Activated CD4-positive, alpha-beta T cell treated with anti-CD3 and anti-CD28 coated beads for 24 hours (primary cell): ENCODE measurements at regions not wholly inside any gene's neighbourhood (a gene's known extent, or its start where the extent isn't known, plus 50 kb on each side); places are given as distances from the start of the nearest gene placed in this dataset.

Source experiments
- DNase-seq, 2 donors: peaks; one replicate each; pipeline ENCODE4 v3.0.0-alpha.2; 2020; ENCODE audit warnings: low read depth in 2 of 2

DNA sequence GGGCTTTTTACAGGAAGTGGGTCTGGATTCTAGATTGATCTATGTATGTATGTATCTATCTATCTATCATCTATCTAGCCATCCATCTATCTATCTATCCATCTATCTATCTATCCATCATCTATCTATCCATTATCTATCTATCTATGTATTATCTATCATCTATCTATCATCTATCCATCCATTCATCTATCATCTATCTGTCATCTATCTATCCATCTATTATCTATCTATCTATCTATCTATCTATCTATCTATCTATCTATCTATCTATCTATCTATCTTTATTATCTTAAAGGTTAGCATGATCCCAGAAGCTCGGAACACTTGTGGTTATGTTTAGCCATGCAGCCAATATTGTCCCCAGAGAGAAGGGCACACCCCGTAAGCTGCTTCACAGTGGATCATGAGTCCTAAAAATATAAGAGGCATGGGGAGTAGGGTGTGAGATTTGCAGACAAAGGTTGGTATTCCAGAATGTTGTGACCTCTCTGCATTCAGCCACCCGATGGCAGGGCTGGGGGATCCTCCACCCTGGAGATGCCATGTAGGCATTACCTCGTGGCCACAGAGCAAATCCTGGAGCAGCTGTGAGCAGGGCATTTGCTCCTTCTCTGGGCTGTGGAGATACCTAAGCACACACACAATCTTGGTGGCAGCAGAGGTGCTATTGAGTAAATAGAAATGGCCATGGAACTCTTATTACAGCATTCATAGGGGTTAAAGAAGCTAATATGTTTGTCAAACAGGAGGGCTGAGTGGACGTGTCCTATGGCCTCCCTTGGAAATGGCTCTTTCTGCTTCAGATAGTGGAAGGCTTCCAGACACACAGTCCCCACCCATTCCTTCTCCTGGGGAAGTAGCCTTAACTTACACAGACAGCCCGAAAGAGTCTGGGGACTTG lies 310.0 kb upstream of the TSHZ3 start:
- DNase-seq, result no peak

DNA sequence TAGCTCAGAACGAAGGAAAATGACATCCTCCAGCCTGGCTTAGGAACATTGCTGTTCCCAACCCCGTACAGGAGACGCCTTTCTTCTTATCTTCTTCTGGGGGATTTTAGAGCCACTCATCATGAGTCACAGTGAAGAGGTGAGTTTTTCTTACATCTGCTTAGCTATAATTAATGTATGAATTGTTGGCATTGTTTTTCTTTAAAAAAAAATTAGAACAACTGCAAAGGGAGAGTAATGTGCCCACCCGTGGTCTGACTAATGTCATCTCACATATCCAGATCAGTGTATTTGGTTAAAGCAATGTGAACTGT lies 310.6 kb upstream of the TSHZ3 start:
- DNase-seq, result no peak

DNA sequence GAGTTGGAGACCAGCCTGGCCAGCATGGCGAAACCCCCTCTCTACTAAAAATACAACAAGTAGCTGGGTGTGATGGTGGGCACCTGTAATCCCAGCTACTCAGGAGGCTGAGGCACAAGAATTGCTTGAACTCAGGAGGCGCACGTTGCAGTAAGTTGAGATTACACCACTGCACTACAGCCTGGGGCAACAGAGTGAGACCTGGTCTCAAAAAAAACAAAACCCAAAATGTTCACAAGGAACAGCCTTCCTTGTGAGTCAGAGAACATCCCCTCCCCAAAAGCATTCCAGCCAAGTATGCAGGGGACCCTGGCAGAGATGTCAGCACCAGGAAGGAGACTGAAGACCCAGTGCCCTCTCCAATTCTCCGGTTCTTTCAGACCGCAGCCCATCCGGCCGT lies 314.9 kb upstream of the TSHZ3 start:
- no peak for DNase-seq

DNA sequence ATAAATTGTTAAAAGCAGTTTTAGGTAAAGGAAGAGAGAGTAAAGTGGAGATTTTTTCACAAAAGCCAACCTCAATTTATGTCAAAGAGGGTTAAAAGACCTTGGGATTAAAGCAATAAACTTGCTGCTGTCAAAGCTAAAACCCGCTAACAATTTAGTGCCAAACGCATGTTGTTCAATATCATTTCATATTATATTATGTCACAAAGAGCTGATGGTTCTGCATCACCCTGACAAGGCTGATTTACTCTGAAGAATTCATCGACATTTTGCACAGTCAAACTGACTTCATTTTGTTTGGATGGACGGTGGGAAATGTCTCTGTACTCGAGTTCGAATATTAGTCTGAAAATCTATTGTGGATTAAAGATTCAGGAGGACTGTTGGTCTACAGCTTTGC lies 315.8 kb upstream of the TSHZ3 start:
- no peak for DNase-seq

DNA sequence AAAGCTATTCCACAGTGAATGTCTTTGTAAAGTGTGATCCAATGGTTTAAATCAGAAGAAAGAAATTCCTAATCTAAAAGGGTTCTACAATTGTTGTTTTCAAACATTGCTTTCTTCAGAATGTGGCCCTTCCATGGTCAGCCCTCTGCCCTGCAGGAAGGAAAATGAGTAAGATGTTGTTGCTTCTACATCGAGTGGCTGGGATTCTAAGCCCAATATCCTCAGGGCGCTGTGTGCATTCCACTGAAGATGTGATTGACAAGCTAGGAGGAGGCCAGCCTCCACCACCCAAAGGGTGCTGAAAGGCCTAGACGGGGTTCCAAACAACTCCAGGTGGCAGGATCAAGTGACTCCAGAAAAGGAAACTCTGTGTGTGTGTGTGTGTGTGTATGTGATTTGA lies 316.9 kb upstream of the TSHZ3 start:
- no peak for DNase-seq

DNA sequence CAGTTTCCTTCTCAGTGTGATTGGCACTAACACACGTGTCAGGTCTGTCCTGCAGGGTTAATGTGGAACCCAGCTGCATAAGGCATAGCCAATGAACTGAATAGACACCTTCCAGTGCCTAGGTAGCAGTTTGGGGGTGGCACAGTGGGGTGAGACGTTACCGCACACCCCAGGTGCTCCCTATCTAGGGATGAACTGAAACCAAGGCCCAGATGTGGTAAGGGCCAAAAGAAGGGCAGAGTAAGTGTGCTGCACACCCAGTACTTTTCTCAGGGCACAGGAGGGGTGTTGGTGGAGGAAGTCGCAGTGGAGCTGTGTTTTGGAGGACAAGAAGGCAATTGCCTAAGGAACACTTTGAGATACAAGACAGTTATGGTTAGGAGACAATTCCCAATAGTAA lies 317.9 kb upstream of the TSHZ3 start:
- no peak for DNase-seq

DNA sequence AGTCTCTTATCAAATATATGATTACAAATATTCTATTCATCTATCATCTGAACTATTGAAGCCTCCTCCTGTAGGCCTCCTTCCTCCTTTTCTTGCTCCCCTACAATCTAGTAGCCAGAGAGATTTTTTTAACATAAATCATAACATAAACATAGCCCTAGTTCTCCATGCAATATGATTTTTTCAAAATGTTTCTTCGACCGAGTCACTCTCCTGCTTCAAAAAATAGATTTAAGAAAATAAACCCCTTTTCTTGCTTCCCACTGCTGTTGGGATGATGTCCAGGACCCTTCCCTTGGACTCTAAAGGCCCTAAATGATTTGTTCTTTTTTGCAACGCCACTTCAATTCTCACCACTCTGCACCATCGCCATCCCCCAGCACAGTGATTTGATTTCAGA lies 319.7 kb upstream of the TSHZ3 start:
- DNase-seq, result no peak

DNA sequence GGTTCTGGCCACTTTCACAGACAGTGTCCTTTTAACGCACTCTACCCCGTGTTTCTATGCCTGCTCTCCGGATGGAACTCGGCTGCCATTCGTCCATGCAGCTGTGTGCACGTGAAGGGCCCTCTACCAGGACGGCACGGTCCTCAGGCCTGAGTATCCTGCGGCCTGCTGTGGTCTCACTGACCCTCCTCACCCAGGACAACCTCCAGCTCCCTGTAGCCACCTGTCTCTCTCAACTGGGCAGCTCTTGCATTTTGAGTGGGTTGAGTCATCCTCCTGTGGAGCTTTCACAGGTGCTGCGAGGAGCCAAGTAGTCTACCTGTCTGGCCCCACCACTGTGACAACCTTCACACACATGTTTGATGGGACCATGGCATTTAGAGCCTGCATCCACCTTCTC lies 321.7 kb upstream of the TSHZ3 start:
- DNase-seq, result no peak

DNA sequence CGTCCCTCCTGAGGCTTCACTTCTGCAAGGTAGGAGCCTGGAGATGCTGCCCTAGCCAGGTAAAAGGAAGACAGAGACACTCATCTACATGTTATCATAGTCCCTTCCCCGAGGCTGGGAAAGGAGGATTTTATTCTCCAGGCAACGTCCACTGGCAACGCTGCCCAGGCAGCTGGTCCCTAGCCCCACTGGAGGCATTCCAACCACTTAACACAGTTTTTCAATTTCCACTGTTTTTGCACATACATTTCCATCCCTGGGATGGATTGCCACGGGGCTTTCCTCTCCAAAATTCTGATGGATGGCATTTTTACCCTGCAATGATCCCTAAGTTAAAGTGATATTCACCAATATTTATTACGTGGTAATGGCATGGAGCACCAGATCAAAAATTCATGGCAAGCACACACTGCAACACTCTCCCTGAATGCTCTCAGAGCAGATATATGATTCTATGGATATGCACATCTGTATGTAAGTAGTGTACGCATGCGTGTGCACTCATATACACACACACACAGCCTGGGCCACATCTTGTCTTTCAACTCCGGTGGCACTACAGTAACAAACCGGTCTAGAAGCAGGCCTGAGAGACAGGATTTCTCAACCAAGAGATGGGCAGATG lies 322.3 kb upstream of the TSHZ3 start:
- no peak for DNase-seq

DNA sequence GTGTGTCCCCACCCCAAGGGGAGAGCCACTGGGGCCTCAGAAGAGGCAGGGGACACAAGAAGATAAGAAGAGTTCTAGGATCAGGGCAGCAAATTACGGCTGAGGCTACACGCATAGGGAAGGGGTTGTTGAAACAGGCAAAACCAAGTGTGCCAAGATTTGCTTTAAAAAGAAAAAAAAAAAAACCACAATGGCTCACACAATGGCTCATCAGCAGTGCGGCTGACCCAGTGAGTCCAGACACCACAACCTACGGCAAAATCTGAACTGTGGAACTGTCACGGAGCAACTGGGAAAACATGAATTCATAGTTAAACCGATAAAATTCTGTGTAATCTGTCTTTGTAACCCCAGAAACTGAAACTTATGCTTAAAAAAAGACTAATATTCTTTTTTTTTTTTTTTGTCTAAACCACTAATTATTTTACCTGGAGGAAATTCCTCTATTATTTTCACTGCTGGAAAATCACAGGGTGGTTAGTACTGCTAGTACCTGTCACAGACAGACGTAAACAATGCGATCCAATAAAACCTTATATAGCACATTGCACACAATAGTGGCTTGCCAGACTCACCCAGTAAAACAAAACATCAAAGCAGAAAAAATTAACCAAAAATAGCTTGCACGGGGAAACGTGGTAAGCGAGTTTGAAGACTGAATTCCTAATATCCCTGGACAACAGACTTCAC lies 325.4 kb upstream of the TSHZ3 start:
- DNase-seq, result no peak

DNA sequence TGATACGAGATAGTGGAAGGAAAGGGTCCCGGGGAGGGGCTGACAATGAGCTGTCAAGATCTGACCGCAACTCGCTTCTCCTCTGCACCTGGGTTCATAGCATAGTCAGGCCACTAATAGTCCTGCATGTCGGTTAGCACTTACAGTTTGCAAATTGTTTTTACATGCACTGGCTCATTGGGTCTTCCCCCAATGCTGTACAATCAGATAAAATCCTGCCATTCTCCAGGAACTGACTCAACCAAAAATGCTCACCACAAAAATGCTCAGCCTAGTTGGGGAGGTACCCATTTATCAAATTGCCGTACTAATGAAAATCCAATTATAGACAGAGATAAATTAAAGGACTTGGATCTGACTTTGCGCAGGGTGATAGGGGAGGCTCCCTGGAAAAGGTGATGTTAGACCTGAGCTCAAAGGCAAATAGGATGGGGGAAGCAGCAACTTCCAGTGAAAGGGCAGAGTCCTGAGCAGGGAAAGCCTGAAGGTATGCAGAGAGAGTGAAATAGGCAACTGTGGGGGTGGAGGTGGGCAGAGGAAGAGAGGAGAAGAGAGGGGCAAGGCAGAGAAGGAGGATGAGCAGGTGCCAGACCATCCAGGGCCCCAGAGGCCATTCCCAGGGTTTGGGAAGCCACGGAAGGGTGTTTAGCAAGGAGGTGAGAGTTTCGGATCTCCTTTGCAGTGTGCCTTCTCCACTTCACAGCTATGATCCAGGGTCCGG lies 326.1 kb upstream of the TSHZ3 start:
- no peak for DNase-seq

DNA sequence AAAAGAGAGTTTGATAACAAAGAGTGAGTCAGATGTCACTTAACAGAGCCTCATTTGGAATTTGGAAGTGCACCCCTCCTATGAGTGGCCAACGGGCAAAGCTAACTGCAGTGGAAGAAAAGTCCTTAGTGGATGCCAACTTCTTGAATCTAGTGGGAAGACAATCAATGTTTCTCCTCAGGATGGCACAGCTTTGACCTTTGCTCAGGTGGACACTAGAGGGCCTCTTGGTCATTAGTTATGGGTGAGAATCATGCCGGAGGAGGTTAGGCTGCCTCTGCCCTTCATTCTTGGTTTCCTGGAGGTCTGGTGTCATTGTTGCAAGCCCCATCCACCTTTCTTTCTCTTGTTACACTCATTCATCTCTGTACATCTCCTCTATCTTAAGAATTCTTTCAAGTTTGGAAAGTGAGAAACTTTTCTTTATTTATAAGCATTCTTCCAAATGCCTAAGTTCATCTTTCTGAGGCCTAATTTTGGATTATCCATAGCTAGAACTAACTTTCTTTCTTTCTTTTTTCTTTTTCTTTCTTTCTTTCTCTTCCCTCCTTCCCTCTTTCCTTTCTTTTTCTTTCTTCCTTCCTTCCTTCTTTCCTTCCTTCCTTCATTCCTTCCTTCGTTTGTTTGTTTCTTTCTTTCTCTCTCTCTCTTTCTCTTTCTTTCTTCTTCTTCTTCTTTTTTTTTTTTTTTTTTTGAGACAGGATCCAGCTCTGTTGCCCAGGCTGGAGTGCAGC lies 327.2 kb upstream of the TSHZ3 start:
- no peak for DNase-seq

DNA sequence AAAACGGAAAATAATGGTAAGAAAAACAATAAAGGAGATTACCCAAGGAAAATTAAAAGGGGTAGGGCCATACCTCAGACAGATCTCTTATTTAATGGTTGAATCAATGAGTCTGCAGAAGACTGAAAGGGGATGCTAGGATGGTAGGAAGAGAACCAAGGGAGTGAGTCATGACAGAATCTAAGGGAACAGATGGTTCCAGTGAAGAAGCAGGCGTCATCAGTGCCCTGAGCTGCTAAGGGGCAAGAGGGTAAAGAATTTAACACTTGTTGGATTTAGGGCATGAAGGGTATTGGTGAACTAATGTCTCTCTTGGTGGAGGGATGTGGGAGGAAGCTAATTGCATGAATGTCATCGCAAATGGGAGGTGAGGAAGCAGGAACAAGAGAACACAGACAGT lies 329.2 kb upstream of the TSHZ3 start:
- no peak for DNase-seq

DNA sequence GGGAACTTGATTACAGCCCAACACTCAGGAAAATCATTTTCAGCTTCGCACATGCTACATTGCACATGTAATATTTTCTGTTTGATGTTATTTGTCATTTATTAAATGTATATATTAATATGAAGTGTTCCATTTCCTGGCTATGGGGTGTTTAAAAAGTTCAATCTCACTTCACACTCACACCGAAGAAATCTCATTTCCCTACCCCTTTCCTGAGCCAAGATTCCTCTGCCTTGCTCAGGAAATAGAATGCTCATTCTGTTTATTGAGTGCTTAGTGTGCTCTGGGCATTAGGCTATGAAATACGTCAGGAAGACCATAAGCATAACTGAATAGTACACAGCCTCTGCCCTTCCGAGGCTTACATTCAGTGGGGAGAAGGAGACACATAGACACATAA lies 331.9 kb upstream of the TSHZ3 start:
- DNase-seq, result no peak

DNA sequence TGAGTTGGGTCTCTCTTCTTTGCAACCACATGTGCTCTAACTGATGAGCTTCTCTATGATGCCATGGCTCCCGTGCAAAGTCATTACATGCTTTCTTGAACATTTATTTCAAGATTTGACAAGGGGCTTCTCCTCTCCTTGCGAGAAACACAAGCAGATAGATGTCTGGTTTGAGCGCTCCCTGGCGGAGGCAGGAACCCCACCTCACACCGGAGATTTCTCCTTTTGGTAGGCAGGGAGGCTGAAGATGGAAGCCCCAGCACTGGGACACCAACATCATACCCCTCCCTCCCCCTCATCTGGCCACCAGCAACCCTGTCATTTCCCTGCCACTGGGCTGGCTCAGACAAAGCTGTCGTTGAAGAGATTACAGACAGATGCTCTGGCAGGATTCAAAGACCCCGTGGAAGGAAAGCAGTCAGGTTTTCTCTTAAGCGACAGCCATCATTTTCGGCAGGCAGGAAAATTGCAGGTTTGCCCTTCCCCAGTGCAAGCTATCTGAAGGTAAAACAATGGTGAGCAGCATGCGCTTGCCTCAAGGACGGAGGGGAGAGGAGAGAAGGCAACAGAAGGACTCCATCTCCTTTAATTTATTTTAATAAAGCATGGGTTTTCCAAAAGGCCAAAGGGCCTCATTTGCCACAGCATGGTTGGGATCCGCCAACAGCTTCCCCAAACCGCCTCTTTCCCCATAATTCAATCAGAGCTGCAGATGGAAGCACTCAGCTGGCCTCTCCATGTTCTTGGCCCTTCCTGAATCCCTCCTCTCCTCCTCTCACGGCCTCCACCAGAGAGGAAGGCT lies 344.1 kb upstream of the TSHZ3 start:
- no peak for DNase-seq

DNA sequence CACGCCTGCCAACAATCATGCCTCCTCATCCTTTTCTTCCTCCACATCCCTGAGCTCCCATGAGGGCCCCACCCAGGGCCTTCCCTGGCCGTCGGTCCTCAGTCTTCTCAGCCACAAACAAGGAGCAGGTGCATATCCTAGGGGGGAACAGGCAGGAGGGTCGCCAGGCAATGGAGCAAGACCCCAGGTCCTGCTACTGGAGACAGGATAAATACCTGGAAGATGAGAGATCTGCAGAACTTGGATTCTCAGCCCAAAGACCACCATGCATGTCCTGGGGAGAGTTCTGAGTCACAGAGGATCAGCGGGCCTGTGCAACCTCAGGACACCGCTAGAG lies 344.7 kb upstream of the TSHZ3 start:
- no peak for DNase-seq

DNA sequence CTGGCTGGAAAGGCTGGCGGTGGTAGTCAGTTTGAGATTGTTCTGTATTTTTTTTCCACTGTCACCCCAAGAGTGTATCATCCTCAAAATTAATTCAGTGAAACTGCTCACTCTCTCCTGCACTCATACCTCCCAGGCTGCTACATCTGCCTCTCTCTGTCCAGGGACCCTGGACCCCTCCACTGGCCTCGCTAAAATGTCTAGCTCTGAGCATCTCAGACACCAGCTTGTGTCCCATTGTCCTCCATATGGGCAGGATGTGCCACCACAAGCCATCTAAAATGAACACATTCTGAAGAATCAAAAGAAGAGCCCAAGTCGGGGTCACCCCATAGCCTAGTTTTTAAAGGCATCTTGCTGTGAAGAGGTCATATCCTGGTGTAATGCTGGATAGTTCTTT lies 345.5 kb upstream of the TSHZ3 start:
- DNase-seq, result no peak

DNA sequence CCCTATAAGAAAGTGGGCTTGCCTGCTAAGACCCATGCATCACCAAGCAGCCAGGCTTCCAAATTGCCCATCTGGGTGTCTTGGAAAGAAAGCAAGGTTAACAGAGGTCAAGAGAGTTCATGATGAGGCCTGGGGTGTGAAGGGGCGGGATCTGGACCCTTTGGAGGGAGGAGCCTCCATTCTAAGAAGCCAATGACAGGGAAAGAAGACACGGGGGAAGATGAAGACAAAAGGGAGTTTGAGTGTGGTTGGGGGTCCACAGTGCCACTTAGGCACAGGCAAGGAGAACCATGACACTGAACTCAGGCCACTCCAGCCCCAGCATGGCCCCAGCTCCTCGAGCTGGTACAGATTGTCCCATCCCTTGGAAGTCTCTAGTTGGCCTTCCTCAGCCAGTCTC lies 350.2 kb upstream of the TSHZ3 start:
- no peak for DNase-seq

DNA sequence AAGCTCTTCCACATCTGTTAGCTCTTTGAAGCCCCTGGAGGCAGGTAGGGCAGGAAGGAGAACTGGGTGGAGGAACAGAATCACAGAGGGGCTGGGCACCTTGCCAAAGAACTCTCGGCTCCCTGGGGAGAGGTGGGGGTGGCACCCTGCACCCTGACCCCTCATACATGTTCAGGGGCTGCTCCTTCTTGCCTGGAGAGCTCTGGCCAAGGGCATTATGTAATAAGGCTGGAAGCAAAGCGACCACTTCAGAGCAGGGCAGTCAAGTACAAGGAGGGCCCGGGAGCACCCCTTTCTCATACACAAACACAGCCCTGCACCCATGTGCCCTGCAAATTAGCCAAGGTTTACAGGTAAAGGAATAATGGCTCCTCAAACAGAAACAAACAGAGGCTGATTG lies 351.9 kb upstream of the TSHZ3 start:
- DNase-seq, result no peak

DNA sequence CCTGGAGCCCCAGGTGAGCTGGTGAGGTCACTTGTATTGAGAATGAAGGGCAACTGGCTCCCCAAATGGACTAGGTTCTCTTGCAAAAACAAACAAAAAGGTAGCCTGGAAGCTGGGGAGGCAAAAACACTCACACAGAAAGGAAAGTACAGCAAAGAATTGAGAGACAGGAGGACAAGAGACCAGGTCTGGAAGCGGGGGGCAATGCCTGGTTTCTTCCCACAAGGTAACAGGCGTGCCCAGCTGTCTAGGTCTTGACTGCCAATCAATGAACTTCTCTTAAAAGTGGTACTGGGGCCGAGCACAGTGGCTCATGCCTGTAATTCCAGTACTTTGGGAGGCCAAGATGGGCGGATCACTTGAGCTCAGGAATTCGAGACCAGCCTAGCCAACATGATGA lies 356.4 kb upstream of the TSHZ3 start:
- no peak for DNase-seq

DNA sequence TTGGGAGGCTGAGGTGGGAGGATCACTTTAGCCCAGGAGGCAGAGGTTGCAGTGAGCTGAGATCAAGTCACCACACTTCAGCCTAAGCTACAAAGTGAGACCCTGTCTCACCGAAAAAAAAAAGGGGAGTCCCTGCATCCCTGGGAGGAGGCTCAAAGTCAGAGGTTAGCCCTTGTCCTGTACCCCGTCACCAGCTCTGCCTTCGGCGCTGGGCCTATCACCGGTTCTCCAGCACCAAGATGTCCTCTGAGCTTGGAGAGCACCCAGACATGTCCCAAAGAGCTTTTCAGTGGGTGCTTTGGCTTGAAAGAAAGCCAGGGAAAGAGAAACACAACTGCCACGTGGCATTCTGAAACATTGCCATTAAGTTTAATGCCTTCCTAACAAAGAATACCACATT lies 356.9 kb upstream of the TSHZ3 start:
- no peak for DNase-seq
